ENCODE measurements at regions not wholly inside any gene's neighbourhood (a gene's known extent, or its start where the extent isn't known, plus 50 kb on each side); places are given as distances from the start of the nearest gene placed in this dataset.

- Histone ChIP-seq H3K36me3 (ENCODE audit: control insufficient read depth in 4 of 4, insufficient read depth in 3 of 4, low read depth in 1 of 4, low read length in 3 of 4) (no peaks in the 10 kb centered on the region), H3K4me3 (ENCODE audit: low read depth in 1 of 3, low read length in 3 of 3) (no peak overlapping the region), H3K4me1 (ENCODE audit: control insufficient read depth in 4 of 4, insufficient read depth in 4 of 4, low read length in 3 of 4) (no peaks in the 10 kb centered on the region), H3K27ac (ENCODE audit: low read depth in 1 of 2, low read length in 2 of 2) (no peak overlapping the region), H3K27me3 (ENCODE audit: control insufficient read depth in 4 of 4, insufficient read depth in 4 of 4, low read length in 3 of 4) (no peaks in the 10 kb centered on the region), H3K9me3 (ENCODE audit: control insufficient read depth in 4 of 4, low read length in 3 of 4) (no peaks in the 10 kb centered on the region), H3K9ac (ENCODE audit: low read depth in 1 of 2, low read length in 2 of 2) (no peak overlapping the region)
- TF ChIP-seq YY1 (IDR thresholded peaks at IDR 0.05) (no peak), HNF4A (conservative IDR thresholded peaks at IDR 0.05) (no peak), GABPA (IDR thresholded peaks at IDR 0.05 in 1 of 2, conservative IDR thresholded peaks at IDR 0.05 in 1 of 2) (no peak), FOXA2 (IDR thresholded peaks at IDR 0.05) (no peak)
- DNase-seq (ENCODE audit: low spot score): no peak
- WGBS: 66% methylated on average over 12 of the region's 12 CpGs
These were observed 579.6 kb downstream of the NLGN4X start for GRCh38 chrX:5648941-5649568.

- H3K27ac ChIP-seq (ENCODE audit: low read depth in 1 of 2, low read length in 2 of 2): no peak overlapping the region
- no peak overlapping the region for H3K4me3 ChIP-seq (ENCODE audit: low read depth in 1 of 3, low read length in 3 of 3)
- no peak overlapping the region for H3K9ac ChIP-seq (ENCODE audit: low read depth in 1 of 2, low read length in 2 of 2)
- TF ChIP-seq RAD21 (IDR thresholded peaks at IDR 0.05) (no peak), ATF3 (IDR thresholded peaks at IDR 0.05) (no peak), HNF4A (conservative IDR thresholded peaks at IDR 0.05) (no peak), GABPA (IDR thresholded peaks at IDR 0.05 in 1 of 2, conservative IDR thresholded peaks at IDR 0.05 in 1 of 2) (no peak), RXRA (IDR thresholded peaks at IDR 0.05) (no peak), EGR1 (IDR thresholded peaks at IDR 0.05; ENCODE audit: low read depth in 2 of 2) (no peak), JUND (IDR thresholded peaks at IDR 0.05) (no peak), TAF1 (conservative IDR thresholded peaks at IDR 0.05) (no peak), REST (IDR thresholded peaks at IDR 0.05) (no peak), CTCF (IDR thresholded peaks at IDR 0.05; ENCODE audit: low read depth, low read length, missing input control) (no peak), FOXA2 (IDR thresholded peaks at IDR 0.05) (no peak)
- TF ChIP-seq, protein P1, sequence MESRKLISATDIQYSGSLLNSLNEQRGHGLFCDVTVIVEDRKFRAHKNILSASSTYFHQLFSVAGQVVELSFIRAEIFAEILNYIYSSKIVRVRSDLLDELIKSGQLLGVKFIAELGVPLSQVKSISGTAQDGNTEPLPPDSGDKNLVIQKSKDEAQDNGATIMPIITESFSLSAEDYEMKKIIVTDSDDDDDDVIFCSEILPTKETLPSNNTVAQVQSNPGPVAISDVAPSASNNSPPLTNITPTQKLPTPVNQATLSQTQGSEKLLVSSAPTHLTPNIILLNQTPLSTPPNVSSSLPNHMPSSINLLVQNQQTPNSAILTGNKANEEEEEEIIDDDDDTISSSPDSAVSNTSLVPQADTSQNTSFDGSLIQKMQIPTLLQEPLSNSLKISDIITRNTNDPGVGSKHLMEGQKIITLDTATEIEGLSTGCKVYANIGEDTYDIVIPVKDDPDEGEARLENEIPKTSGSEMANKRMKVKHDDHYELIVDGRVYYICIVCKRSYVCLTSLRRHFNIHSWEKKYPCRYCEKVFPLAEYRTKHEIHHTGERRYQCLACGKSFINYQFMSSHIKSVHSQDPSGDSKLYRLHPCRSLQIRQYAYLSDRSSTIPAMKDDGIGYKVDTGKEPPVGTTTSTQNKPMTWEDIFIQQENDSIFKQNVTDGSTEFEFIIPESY (IDR thresholded peaks at IDR 0.05): no peak
- H3K27me3 ChIP-seq (ENCODE audit: control insufficient read depth in 4 of 4, insufficient read depth in 4 of 4, low read length in 3 of 4): no peaks in the 10 kb centered on the region
- no peaks in the 10 kb centered on the region for H3K4me1 ChIP-seq (ENCODE audit: control insufficient read depth in 4 of 4, insufficient read depth in 4 of 4, low read length in 3 of 4)
- 34% methylated on average over 5 of the region's 5 CpGs for WGBS
- DNase-seq (ENCODE audit: low spot score): no peak
- H3K36me3 ChIP-seq (ENCODE audit: control insufficient read depth in 4 of 4, insufficient read depth in 3 of 4, low read depth in 1 of 4, low read length in 3 of 4): no peaks in the 10 kb centered on the region
- no peaks in the 10 kb centered on the region for H3K9me3 ChIP-seq (ENCODE audit: control insufficient read depth in 4 of 4, low read length in 3 of 4)
These were observed 581.8 kb downstream of the NLGN4X start for GRCh38 chrX:5646818-5647217.

All from liver (tissue), 8 donors.